Skeletal muscle cell (primary cell): ENCODE measurements at regions not wholly inside any gene's neighbourhood (a gene's known extent, or its start where the extent isn't known, plus 50 kb on each side); places are given as distances from the start of the nearest gene placed in this dataset.
"Not testable (repeated sequence)": the region's sequence is repeated elsewhere in the genome, so short reads cannot be mapped to it uniquely, and the experiment has no call there.

Experiments
- DNase-seq: peaks from one replicate; pipeline ENCODE4 v3.0.0-alpha.2; 2010; ENCODE audit warnings: low read depth
- H3K4me3 ChIP-seq: 2 replicates; pipeline ENCODE4 v1.5.1; 2011; ENCODE audit warnings: low read depth, mild to moderate bottlenecking, control low read depth, low read length, moderate library complexity

GRCh38 chr4:164012396-164013027 lies 518.0 kb downstream of the TMA16 start:
- no peak for DNase-seq
- H3K4me3 ChIP-seq: no peak overlapping the region

GRCh38 chr4:164021947-164022346 lies 527.5 kb downstream of the TMA16 start:
- H3K4me3 ChIP-seq: no peak overlapping the region
- DNase-seq: no peak

GRCh38 chr4:164023214-164023613 lies 528.7 kb downstream of the TMA16 start:
- DNase-seq: no peak
- H3K4me3 ChIP-seq: no peak overlapping the region

- DNase-seq: no peak
- H3K4me3 ChIP-seq: no peak overlapping the region
These were observed 533.3 kb downstream of the TMA16 start for GRCh38 chr4:164027805-164028204.

- no peak for DNase-seq
- H3K4me3 ChIP-seq: no peak overlapping the region
These were observed 545.0 kb downstream of the TMA16 start for GRCh38 chr4:164039482-164039881.

- DNase-seq: no peak
- no peak overlapping the region for H3K4me3 ChIP-seq
These were observed 562.1 kb downstream of the TMA16 start for GRCh38 chr4:164056426-164057142.

- H3K4me3 ChIP-seq: no peak overlapping the region
- DNase-seq: no peak
These were observed 564.4 kb downstream of the TMA16 start for GRCh38 chr4:164058776-164059445.

- no peak overlapping the region for H3K4me3 ChIP-seq
- DNase-seq: no peak
These were observed 566.0 kb downstream of the TMA16 start for GRCh38 chr4:164060456-164060855.

GRCh38 chr4:164068392-164068791 lies 573.9 kb downstream of the TMA16 start:
- no peak for DNase-seq
- H3K4me3 ChIP-seq: no peak overlapping the region

GRCh38 chr4:164070625-164071024 lies 576.1 kb downstream of the TMA16 start:
- DNase-seq: no peak
- no peak overlapping the region for H3K4me3 ChIP-seq

GRCh38 chr4:164081371-164081770 lies 586.9 kb downstream of the TMA16 start:
- no peak overlapping the region for H3K4me3 ChIP-seq
- DNase-seq: no peak

GRCh38 chr4:164081801-164082200 lies 587.3 kb downstream of the TMA16 start:
- no peak for DNase-seq
- no peak overlapping the region for H3K4me3 ChIP-seq

GRCh38 chr4:164087733-164088132 lies 593.2 kb downstream of the TMA16 start:
- H3K4me3 ChIP-seq: no peak overlapping the region
- DNase-seq: no peak

- no peak overlapping the region for H3K4me3 ChIP-seq
- DNase-seq: no peak
These were observed 601.0 kb downstream of the TMA16 start for GRCh38 chr4:164095313-164096110.

GRCh38 chr4:164096766-164097518 lies 602.5 kb downstream of the TMA16 start:
- H3K4me3 ChIP-seq: no peak overlapping the region
- DNase-seq: no peak

- H3K4me3 ChIP-seq, DNase-seq: not testable (repeated sequence)
These were observed 606.4 kb downstream of the TMA16 start for GRCh38 chr4:164100741-164101365.

- no peak overlapping the region for H3K4me3 ChIP-seq
- DNase-seq: no peak
These were observed 614.5 kb downstream of the TMA16 start for GRCh38 chr4:164108971-164109370.

- DNase-seq: no peak
- no peak overlapping the region for H3K4me3 ChIP-seq
These were observed 615.0 kb downstream of the TMA16 start for GRCh38 chr4:164109503-164109902.

- no peak for DNase-seq
- no peak overlapping the region for H3K4me3 ChIP-seq
These were observed 620.7 kb downstream of the TMA16 start for GRCh38 chr4:164115236-164115635.
